ENCODE measurements at regions not wholly inside any gene's neighbourhood (a gene's known extent, or its start where the extent isn't known, plus 50 kb on each side); places are given as distances from the start of the nearest gene placed in this dataset.

DNA sequence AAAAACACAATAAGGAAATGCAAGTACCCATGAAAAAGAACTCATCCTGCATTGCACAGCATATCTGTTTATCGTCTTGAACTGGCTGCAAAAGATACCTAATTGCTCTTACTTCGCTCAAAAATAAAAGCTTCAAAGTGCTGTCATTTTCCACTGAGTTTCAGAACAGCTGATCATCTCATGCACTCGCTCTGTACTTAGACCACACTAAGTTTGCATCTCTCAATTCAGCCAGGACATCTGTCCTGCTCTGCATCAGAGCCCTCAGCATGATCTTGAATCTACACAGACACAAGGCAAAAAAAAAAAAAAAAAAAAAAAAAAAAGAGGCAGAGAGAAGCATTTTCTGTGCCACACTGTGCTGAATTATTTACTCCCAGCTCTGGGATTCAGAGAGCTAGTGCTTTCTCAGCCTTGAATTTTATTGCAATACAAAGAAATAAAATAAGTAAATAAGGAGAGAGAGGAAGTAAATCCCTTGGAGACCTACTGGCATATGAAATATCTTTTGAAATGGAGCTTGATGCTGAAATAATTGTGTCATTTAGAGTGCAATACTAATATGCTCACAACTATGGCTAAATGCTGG lies 81.3 kb downstream of the PPP1R2C start:
- TF ChIP-seq, protein P1, sequence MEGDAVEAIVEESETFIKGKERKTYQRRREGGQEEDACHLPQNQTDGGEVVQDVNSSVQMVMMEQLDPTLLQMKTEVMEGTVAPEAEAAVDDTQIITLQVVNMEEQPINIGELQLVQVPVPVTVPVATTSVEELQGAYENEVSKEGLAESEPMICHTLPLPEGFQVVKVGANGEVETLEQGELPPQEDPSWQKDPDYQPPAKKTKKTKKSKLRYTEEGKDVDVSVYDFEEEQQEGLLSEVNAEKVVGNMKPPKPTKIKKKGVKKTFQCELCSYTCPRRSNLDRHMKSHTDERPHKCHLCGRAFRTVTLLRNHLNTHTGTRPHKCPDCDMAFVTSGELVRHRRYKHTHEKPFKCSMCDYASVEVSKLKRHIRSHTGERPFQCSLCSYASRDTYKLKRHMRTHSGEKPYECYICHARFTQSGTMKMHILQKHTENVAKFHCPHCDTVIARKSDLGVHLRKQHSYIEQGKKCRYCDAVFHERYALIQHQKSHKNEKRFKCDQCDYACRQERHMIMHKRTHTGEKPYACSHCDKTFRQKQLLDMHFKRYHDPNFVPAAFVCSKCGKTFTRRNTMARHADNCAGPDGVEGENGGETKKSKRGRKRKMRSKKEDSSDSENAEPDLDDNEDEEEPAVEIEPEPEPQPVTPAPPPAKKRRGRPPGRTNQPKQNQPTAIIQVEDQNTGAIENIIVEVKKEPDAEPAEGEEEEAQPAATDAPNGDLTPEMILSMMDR (IDR thresholded peaks at IDR 0.05), result no peak
- TF ChIP-seq, protein P2, sequence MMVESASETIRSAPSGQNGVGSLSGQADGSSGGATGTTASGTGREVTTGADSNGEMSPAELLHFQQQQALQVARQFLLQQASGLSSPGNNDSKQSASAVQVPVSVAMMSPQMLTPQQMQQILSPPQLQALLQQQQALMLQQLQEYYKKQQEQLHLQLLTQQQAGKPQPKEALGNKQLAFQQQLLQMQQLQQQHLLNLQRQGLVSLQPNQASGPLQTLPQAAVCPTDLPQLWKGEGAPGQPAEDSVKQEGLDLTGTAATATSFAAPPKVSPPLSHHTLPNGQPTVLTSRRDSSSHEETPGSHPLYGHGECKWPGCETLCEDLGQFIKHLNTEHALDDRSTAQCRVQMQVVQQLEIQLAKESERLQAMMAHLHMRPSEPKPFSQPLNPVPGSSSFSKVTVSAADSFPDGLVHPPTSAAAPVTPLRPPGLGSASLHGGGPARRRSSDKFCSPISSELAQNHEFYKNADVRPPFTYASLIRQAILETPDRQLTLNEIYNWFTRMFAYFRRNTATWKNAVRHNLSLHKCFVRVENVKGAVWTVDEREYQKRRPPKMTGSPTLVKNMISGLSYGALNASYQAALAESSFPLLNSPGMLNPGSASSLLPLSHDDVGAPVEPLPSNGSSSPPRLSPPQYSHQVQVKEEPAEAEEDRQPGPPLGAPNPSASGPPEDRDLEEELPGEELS (CRISPR knock-in tag; IDR thresholded peaks at IDR 0.05), result no peak
- TF ChIP-seq ZMAT4 (CRISPR knock-in tag; IDR thresholded peaks at IDR 0.05) (no peak), ZNF219 (CRISPR knock-in tag; IDR thresholded peaks at IDR 0.05; ENCODE audit: borderline replicate concordance) (no peak), MYBL2 (CRISPR knock-in tag; IDR thresholded peaks at IDR 0.05) (no peak), PRRX2 (CRISPR knock-in tag; IDR thresholded peaks at IDR 0.05) (no peak), ZNF396 (CRISPR knock-in tag; IDR thresholded peaks at IDR 0.05; ENCODE audit: borderline replicate concordance) (no peak), ZNF671 (CRISPR knock-in tag; IDR thresholded peaks at IDR 0.05) (no peak), TEAD4 (CRISPR knock-in tag; IDR thresholded peaks at IDR 0.05) (no peak), FOXK1 (CRISPR knock-in tag; IDR thresholded peaks at IDR 0.05) (no peak), GRHL2 (CRISPR knock-in tag; IDR thresholded peaks at IDR 0.05; ENCODE audit: insufficient replicate concordance, severe bottlenecking) (no peak)
- Mint-ChIP-seq H3K27ac (no peak overlapping the region), H3K27me3 (ENCODE audit: low read depth) (no peaks in the 10 kb centered on the region; the same call in 1 of the 2 replicates), H3K36me3 (0 out of 2 replicates have a peak, but pooled peaks cover 3% of the 10 kb centered on the region), H3K9me3 (peaks cover 3% of the 10 kb centered on the region; the same call in 1 of the 2 replicates), H3K4me3 (no peak overlapping the region), H3K4me1 (peaks cover 8% of the 10 kb centered on the region)
- DNase-seq (ENCODE audit: low spot score), result no peak
- POLR2A ChIA-PET, result no interaction called here
- CTCF ChIA-PET, result interaction anchor here (1.5 kb wide), 1 partner anchor 19 kb away, joined by 5 read pairs; no protein-coding TSS in a partner anchor
- ATAC-seq, result no peak

GRCh38 chrX:42695800-42696358 lies 82.1 kb downstream of the PPP1R2C start:
- Mint-ChIP-seq H3K4me3 (no peak overlapping the region), H3K27ac (no peak overlapping the region), H3K36me3 (0 out of 2 replicates have a peak, but pooled peaks cover 3% of the 10 kb centered on the region), H3K9me3 (peaks cover 3% of the 10 kb centered on the region; the same call in 1 of the 2 replicates), H3K27me3 (ENCODE audit: low read depth) (no peaks in the 10 kb centered on the region; the same call in 1 of the 2 replicates), H3K4me1 (peaks cover 8% of the 10 kb centered on the region)
- TF ChIP-seq SOX15 (CRISPR knock-in tag; IDR thresholded peaks at IDR 0.05), result no peak
- TF ChIP-seq NR1H2 (CRISPR knock-in tag; IDR thresholded peaks at IDR 0.05), result no peak
- TF ChIP-seq E2F5 (CRISPR knock-in tag; IDR thresholded peaks at IDR 0.05), result no peak
- TF ChIP-seq TP53 (CRISPR knock-in tag; IDR thresholded peaks at IDR 0.05), result no peak
- TF ChIP-seq ZNF423 (CRISPR knock-in tag; IDR thresholded peaks at IDR 0.05), result no peak
- TF ChIP-seq ZNF671 (CRISPR knock-in tag; IDR thresholded peaks at IDR 0.05), result no peak
- TF ChIP-seq, protein P1 (IDR thresholded peaks at IDR 0.05), result no peak
- no peak for TF ChIP-seq SMAD3 (CRISPR knock-in tag; IDR thresholded peaks at IDR 0.05; ENCODE audit: borderline replicate concordance)
- no peak for TF ChIP-seq MLX (CRISPR knock-in tag; IDR thresholded peaks at IDR 0.05)
- no peak for TF ChIP-seq GTF2I (CRISPR knock-in tag; conservative IDR thresholded peaks at IDR 0.05)
- TF ChIP-seq, protein P3, sequence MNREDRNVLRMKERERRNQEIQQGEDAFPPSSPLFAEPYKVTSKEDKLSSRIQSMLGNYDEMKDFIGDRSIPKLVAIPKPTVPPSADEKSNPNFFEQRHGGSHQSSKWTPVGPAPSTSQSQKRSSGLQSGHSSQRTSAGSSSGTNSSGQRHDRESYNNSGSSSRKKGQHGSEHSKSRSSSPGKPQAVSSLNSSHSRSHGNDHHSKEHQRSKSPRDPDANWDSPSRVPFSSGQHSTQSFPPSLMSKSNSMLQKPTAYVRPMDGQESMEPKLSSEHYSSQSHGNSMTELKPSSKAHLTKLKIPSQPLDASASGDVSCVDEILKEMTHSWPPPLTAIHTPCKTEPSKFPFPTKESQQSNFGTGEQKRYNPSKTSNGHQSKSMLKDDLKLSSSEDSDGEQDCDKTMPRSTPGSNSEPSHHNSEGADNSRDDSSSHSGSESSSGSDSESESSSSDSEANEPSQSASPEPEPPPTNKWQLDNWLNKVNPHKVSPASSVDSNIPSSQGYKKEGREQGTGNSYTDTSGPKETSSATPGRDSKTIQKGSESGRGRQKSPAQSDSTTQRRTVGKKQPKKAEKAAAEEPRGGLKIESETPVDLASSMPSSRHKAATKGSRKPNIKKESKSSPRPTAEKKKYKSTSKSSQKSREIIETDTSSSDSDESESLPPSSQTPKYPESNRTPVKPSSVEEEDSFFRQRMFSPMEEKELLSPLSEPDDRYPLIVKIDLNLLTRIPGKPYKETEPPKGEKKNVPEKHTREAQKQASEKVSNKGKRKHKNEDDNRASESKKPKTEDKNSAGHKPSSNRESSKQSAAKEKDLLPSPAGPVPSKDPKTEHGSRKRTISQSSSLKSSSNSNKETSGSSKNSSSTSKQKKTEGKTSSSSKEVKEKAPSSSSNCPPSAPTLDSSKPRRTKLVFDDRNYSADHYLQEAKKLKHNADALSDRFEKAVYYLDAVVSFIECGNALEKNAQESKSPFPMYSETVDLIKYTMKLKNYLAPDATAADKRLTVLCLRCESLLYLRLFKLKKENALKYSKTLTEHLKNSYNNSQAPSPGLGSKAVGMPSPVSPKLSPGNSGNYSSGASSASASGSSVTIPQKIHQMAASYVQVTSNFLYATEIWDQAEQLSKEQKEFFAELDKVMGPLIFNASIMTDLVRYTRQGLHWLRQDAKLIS (CRISPR knock-in tag; IDR thresholded peaks at IDR 0.05; ENCODE audit: borderline replicate concordance), result no peak
- TF ChIP-seq PRRX2 (CRISPR knock-in tag; IDR thresholded peaks at IDR 0.05), result no peak
- no peak for TF ChIP-seq CBFB (CRISPR knock-in tag; IDR thresholded peaks at IDR 0.05; ENCODE audit: low read depth)
- ATAC-seq, result no peak
- no peak for DNase-seq (ENCODE audit: low spot score)
- ChIA-PET POLR2A (no interaction called here), CTCF (interaction anchor here (1.5 kb wide), 1 partner anchor 20 kb away, joined by 5 read pairs; no protein-coding TSS in a partner anchor)

Measured in WTC11 (cell line).